ENCODE measurements at regions not wholly inside any gene's neighbourhood (a gene's known extent, or its start where the extent isn't known, plus 50 kb on each side); places are given as distances from the start of the nearest gene placed in this dataset.

DNA sequence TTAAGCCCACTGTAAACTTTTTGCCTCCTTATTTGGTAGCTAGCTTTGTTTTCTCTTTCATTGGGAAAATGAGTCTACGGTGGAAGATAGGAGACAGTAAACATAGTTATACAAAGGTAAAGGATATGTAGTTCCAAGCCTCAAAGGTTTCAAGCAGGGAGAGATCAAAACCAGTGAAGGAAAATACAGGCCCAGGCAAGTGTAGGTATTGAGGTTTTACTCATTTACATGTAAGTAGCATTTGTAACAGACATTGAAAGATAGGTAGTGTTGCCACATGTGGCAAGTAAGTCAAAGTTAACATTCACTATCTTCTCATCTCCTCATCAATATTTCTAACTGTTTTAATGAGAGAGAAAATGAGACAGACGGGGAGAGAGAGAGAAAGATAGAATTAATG is 136.5 kb downstream of the RTL3 start:
- no peaks in the 10 kb centered on the region for H3K9me1 ChIP-seq (ENCODE audit: control insufficient read depth, extremely low read depth, insufficient read depth, low read length)
- H3K27me3 ChIP-seq (ENCODE audit: control insufficient read depth, extremely low read depth, insufficient read depth, low read length): no peaks in the 10 kb centered on the region
- no peaks in the 10 kb centered on the region for H3K9me3 ChIP-seq (ENCODE audit: control insufficient read depth, low read depth, low read length)
- H4K20me1 ChIP-seq (ENCODE audit: control insufficient read depth, extremely low read depth, insufficient read depth, low read length): no peaks in the 10 kb centered on the region
- no peaks in the 10 kb centered on the region for H3K36me3 ChIP-seq (ENCODE audit: control insufficient read depth in 2 of 2, extremely low read depth in 1 of 2, insufficient read depth in 2 of 2, low read length in 2 of 2)
- no peak overlapping the region for H3K4me3 ChIP-seq (ENCODE audit: control insufficient read depth in 2 of 3, extremely low read depth in 1 of 3, insufficient read depth in 2 of 3, low read depth in 1 of 3, low read length in 3 of 3)
- no peaks in the 10 kb centered on the region for H3K79me2 ChIP-seq (ENCODE audit: control insufficient read depth, insufficient read depth, low read length)
- no peak overlapping the region for H3K27ac ChIP-seq (ENCODE audit: control insufficient read depth, insufficient read depth, low read length)
- DNase-seq (ENCODE audit: low read depth, low spot score): no peak
- no peak overlapping the region for H3K4me2 ChIP-seq (ENCODE audit: control insufficient read depth, extremely low read depth, insufficient read depth, low read depth, low read length)
- no peak for FAIRE-seq
- no peak overlapping the region for H3K9ac ChIP-seq (ENCODE audit: control insufficient read depth, extremely low read depth, insufficient read depth, low read length)
- peaks cover 5% of the 10 kb centered on the region for H3K4me1 ChIP-seq (ENCODE audit: control insufficient read depth, extremely low read depth, insufficient read depth, low read length)
- dilution Hi-C loops (cut with MboI; ENCODE audit: extremely low pct_ligation_motif_present, low sequenced_read_pairs): no loop called here
- no peak overlapping the region for H2AFZ ChIP-seq (ENCODE audit: control insufficient read depth, low read length)
- TF ChIP-seq EZH2 (IDR thresholded peaks at IDR 0.05; ENCODE audit: low read length) (no peak), CTCF (optimal IDR thresholded peaks at IDR 0.05 in 1 of 3, IDR thresholded peaks at IDR 0.05 in 1 of 3, conservative IDR thresholded peaks at IDR 0.05 in 1 of 3; ENCODE audit: extremely low read depth in 1 of 3, insufficient read depth in 2 of 3, low read length in 3 of 3) (no peak)

DNA sequence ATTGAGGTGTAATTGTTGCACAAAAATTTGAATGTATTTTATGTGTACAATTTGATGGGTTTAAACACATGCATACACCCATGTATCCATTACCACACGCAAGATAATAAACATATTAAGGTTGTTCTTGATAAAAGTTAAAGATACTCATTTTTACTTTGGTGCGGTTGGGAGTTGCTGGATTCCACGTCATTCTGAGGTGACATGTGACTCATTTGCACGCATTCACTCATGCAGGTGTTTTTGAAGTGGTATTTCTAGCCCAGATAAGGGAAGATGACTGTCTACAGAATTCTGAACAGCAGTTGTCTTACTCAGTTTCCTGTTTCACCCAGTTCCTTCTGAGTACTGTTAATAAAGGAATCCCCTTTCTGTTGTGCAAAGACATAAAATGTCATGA is 142.0 kb downstream of the RTL3 start:
- Histone ChIP-seq H3K4me3 (ENCODE audit: control insufficient read depth in 2 of 3, extremely low read depth in 1 of 3, insufficient read depth in 2 of 3, low read depth in 1 of 3, low read length in 3 of 3) (no peak overlapping the region), H3K27me3 (ENCODE audit: control insufficient read depth, extremely low read depth, insufficient read depth, low read length) (no peaks in the 10 kb centered on the region), H2AFZ (ENCODE audit: control insufficient read depth, low read length) (no peak overlapping the region), H3K27ac (ENCODE audit: control insufficient read depth, insufficient read depth, low read length) (peak overlapping the region; percentile 22), H3K9me3 (ENCODE audit: control insufficient read depth, low read depth, low read length) (no peaks in the 10 kb centered on the region), H3K4me2 (ENCODE audit: control insufficient read depth, extremely low read depth, insufficient read depth, low read depth, low read length) (no peak overlapping the region), H4K20me1 (ENCODE audit: control insufficient read depth, extremely low read depth, insufficient read depth, low read length) (no peaks in the 10 kb centered on the region), H3K79me2 (ENCODE audit: control insufficient read depth, insufficient read depth, low read length) (no peaks in the 10 kb centered on the region), H3K9ac (ENCODE audit: control insufficient read depth, extremely low read depth, insufficient read depth, low read length) (no peak overlapping the region), H3K9me1 (ENCODE audit: control insufficient read depth, extremely low read depth, insufficient read depth, low read length) (no peaks in the 10 kb centered on the region), H3K36me3 (ENCODE audit: control insufficient read depth in 2 of 2, extremely low read depth in 1 of 2, insufficient read depth in 2 of 2, low read length in 2 of 2) (no peaks in the 10 kb centered on the region), H3K4me1 (ENCODE audit: control insufficient read depth, extremely low read depth, insufficient read depth, low read length) (peaks cover 12% of the 10 kb centered on the region)
- no peak for TF ChIP-seq EZH2 (IDR thresholded peaks at IDR 0.05; ENCODE audit: low read length)
- no peak for TF ChIP-seq CTCF (optimal IDR thresholded peaks at IDR 0.05 in 1 of 3, IDR thresholded peaks at IDR 0.05 in 1 of 3, conservative IDR thresholded peaks at IDR 0.05 in 1 of 3; ENCODE audit: extremely low read depth in 1 of 3, insufficient read depth in 2 of 3, low read length in 3 of 3)
- DNase-seq (ENCODE audit: low read depth, low spot score): peak; percentile 41
- no peak for FAIRE-seq
- dilution Hi-C loops (cut with MboI; ENCODE audit: extremely low pct_ligation_motif_present, low sequenced_read_pairs): no loop called here

All from keratinocyte (primary cell).